HepG2 (cell line): ENCODE measurements at regions not wholly inside any gene's neighbourhood (a gene's known extent, or its start where the extent isn't known, plus 50 kb on each side); places are given as distances from the start of the nearest gene placed in this dataset.

Experiments used
- ATAC-seq: fragments of 200-7000 bp; cut with Tn5 transposase; 3 replicates; pipeline ENCODE4 v1.9.1; 2020; ENCODE audit warnings: mild to moderate bottlenecking, moderate library complexity
- BruUV-seq: library from RNA; stranded (reverse); fragments of 400-500 nt; replicated peaks from 2 replicates; lab custom pipeline; 2021; lab: Mats Ljungman, UMichigan
- CTCF ChIA-PET: fragments of 300-600 bp; formaldehyde crosslinking; extraction: SDS; loops from one replicate; lab custom pipeline; 2021; ENCODE audit warnings: low total read pairs, inconsistent platforms, low intra/inter-chr PET ratio; lab: Yijun Ruan, JAX
- POLR2A ChIA-PET: fragments of 350-600 bp; sonication (Branson Sonifier 250); formaldehyde crosslinking; loops from one replicate; lab custom pipeline; 2020; ENCODE audit warnings: antibody characterized with exemption, inconsistent platforms; lab: Yijun Ruan, JAX
- DNase-seq: peaks from one replicate; pipeline ENCODE4 v3.0.0-alpha.2; 2015; ENCODE audit warnings: low spot score
- FAIRE-seq: peaks from 3 replicates; lab custom pipeline; 2011; peaks lifted over from hg19 to GRCh38; lab: Jason Lieb, UNC
- H2AFZ ChIP-seq: one replicate; pipeline ENCODE4 v1.6.1; 2011; ENCODE audit warnings: low read length, inconsistent platforms
- H3K27ac ChIP-seq: fragments of 300-600 bp; 3 replicates; pipeline ENCODE4 v1.8.0; 2011; ENCODE audit warnings: mixed run types, mild to moderate bottlenecking, mixed read lengths, low read length, inconsistent platforms; ENCODE audit not compliant: insufficient read depth; ENCODE audit errors: extremely low read length
- H3K27me3 ChIP-seq, 2 experiments: fragments of 200-600 bp in 1 of 2; 2 replicates in 1 of 2; 3 replicates in 1 of 2; pipeline versions ENCODE4 v1.6.0 to v1.8.0; 2011; ENCODE audit warnings: low read length in 2 of 2, mild to moderate bottlenecking in 2 of 2, moderate library complexity in 2 of 2, inconsistent platforms in 1 of 2; ENCODE audit not compliant: insufficient read depth in 2 of 2, control insufficient read depth in 1 of 2
- H3K36me3 ChIP-seq, 2 experiments: fragments of 200-600 bp in 1 of 2; replicated peaks in 1 of 2; 2 replicates in 1 of 2; 3 replicates in 1 of 2; pipeline versions ENCODE4 v1.5.1 to v1.8.0; 2011; ENCODE audit warnings: low read length in 2 of 2, inconsistent platforms in 1 of 2; ENCODE audit not compliant: insufficient read depth in 2 of 2, control insufficient read depth in 1 of 2
- H3K4me1 ChIP-seq: 2 replicates; pipeline ENCODE4 v1.5.1; 2012; ENCODE audit warnings: low read length, inconsistent platforms; ENCODE audit not compliant: insufficient read depth
- H3K4me2 ChIP-seq: 2 replicates; pipeline ENCODE4 v1.6.0; 2011; ENCODE audit warnings: low read depth, low read length, inconsistent platforms
- H3K4me3 ChIP-seq, 3 experiments: fragments of 200-600 bp in 1 of 3; sonication (generic), shearing (Covaris generic) in 1 of 3; replicated peaks in 1 of 3; 2 replicates each; pipeline ENCODE4 v1.5.1; 2011 to 2016; ENCODE audit warnings: low read length in 3 of 3, inconsistent platforms in 2 of 3, low read depth in 2 of 3, mild to moderate bottlenecking in 2 of 3, control low read depth in 1 of 3, mixed read lengths in 1 of 3; ENCODE audit not compliant: insufficient read depth in 1 of 3
- H3K79me2 ChIP-seq: one replicate; pipeline ENCODE4 v1.6.1; 2011; ENCODE audit warnings: low read length, inconsistent platforms; ENCODE audit not compliant: insufficient read depth
- H3K9ac ChIP-seq: 2 replicates; pipeline ENCODE4 v1.6.0; 2011; ENCODE audit warnings: mild to moderate bottlenecking, low read depth, low read length, inconsistent platforms; ENCODE audit not compliant: insufficient read depth
- H3K9me3 ChIP-seq: 2 replicates; pipeline ENCODE4 v1.5.1; 2012; ENCODE audit warnings: mild to moderate bottlenecking, low read length
- H4K20me1 ChIP-seq: 2 replicates; pipeline ENCODE4 v1.6.0; 2011; ENCODE audit warnings: inconsistent platforms, mild to moderate bottlenecking, low read length, moderate library complexity; ENCODE audit not compliant: insufficient read depth
- AGO1 ChIP-seq: fragments of 200-400 bp; formaldehyde crosslinking; IDR thresholded peaks from 2 replicates; pipeline ENCODE4 v1.6.1; 2017; ENCODE audit warnings: mild to moderate bottlenecking, low read depth, low read length, moderate library complexity; ENCODE audit not compliant: poor library complexity, severe bottlenecking
- CSRNP2 ChIP-seq: sonication (generic); formaldehyde crosslinking; conservative IDR thresholded peaks from 2 replicates; pipeline ENCODE4 v1.8.0; 2022; ENCODE audit warnings: low read depth, missing genetic modification reagents
- HMGA1 ChIP-seq: sonication (generic); formaldehyde crosslinking; conservative IDR thresholded peaks from 2 replicates; pipeline ENCODE4 v1.4.0; 2020; ENCODE audit warnings: missing genetic modification reagents
- MAX ChIP-seq: IDR thresholded peaks from 2 replicates; pipeline ENCODE4 v1.6.1; 2012; ENCODE audit warnings: inconsistent platforms
- PRPF4 ChIP-seq: fragments of 200-400 bp; formaldehyde crosslinking; IDR thresholded peaks from 2 replicates; pipeline ENCODE4 v1.6.1; 2016; ENCODE audit warnings: low read length, low read depth; ENCODE audit not compliant: poor library complexity, severe bottlenecking
- SIN3B ChIP-seq: fragments of 150-350 bp; IDR thresholded peaks from 2 replicates; pipeline ENCODE4 v1.6.1; 2014; ENCODE audit warnings: low read length
- ZFP36 ChIP-seq: fragments of 150-350 bp; IDR thresholded peaks from 2 replicates; pipeline ENCODE4 v1.6.1; 2018; ENCODE audit warnings: borderline replicate concordance, low read length, low read depth; ENCODE audit not compliant: partially characterized antibody
- ZUFSP ChIP-seq: sonication (generic); formaldehyde crosslinking; IDR thresholded peaks from 2 replicates; pipeline ENCODE4 v1.9.0; 2021; ENCODE audit warnings: missing genetic modification reagents, mild to moderate bottlenecking, borderline replicate concordance
- in situ Hi-C: cut with HindIII; loops from 2 replicates; pipeline ENCODE4 v1.10.0; 2017; ENCODE audit warnings: low pct_unique_long_range_greater_than_20kb; ENCODE audit not compliant: extremely low pct_ligation_motif_present
- intact Hi-C: fragments of 100-400 bp; cut with micrococcal nuclease; formaldehyde crosslinking; loops from one replicate; pipeline ENCODE4 v1.10.0; 2022; ENCODE audit not compliant: unreplicated experiment

GRCh38 chr5:40089269-40089668, 590.4 kb upstream of the PTGER4 start:
- BruUV-seq, result no TSS peak
- Histone ChIP-seq H3K4me2 (no peak overlapping the region), H4K20me1 (no peaks in the 10 kb centered on the region), H3K4me3 (no peak overlapping the region), H3K9me3 (peaks cover 83% of the 10 kb centered on the region), H3K36me3 (no peaks in the 10 kb centered on the region), H3K9ac (no peak overlapping the region), H2AFZ (no peak overlapping the region), H3K79me2 (no peaks in the 10 kb centered on the region), H3K27me3 (no peaks in the 10 kb centered on the region), H3K27ac (no peak overlapping the region), H3K4me1 (no peaks in the 10 kb centered on the region)
- in situ Hi-C loops (no loop called here), intact Hi-C loops (no loop called here)
- ATAC-seq (no peak), DNase-seq (no peak), FAIRE-seq (no peak)
- ChIA-PET POLR2A (no interaction called here), CTCF (no interaction called here)
- TF ChIP-seq PRPF4 (no peak), ZUFSP (no peak), HMGA1 (CRISPR knock-in tag) (no peak), CSRNP2 (no peak), ZFP36 (peak; percentile 30), AGO1 (no peak), MAX (no peak), SIN3B (no peak)
